ENCODE measurements at regions not wholly inside any gene's neighbourhood (a gene's known extent, or its start where the extent isn't known, plus 50 kb on each side); places are given as distances from the start of the nearest gene placed in this dataset.
A peak's percentile ranks its signal among the peaks of the same experiment; 100 is the strongest.

- H3K4me3 ChIP-seq (ENCODE audit: severe bottlenecking) = no peak overlapping the region
- H3K4me1 ChIP-seq (ENCODE audit: insufficient read depth, poor library complexity, severe bottlenecking) = no peaks in the 10 kb centered on the region
- no peak overlapping the region for H3K27ac ChIP-seq (ENCODE audit: poor library complexity, severe bottlenecking)
- no peaks in the 10 kb centered on the region for H3K36me3 ChIP-seq (ENCODE audit: low read depth)
- ATAC-seq (ENCODE audit: low read depth) (no peak), DNase-seq (ENCODE audit: low spot score) (no peak)
- H3K9me3 ChIP-seq (ENCODE audit: severe bottlenecking) = no peaks in the 10 kb centered on the region
- H3K27me3 ChIP-seq (ENCODE audit: insufficient read depth, poor library complexity, severe bottlenecking) = no peaks in the 10 kb centered on the region
- TF ChIP-seq CTCF (IDR thresholded peaks at IDR 0.05; ENCODE audit: poor library complexity, severe bottlenecking) = no peak
Measured at GRCh38 chr9:109710830-109711229, 69.2 kb upstream of the PALM2AKAP2 start.

- no peak for ATAC-seq (ENCODE audit: low read depth)
- no peaks in the 10 kb centered on the region for H3K36me3 ChIP-seq (ENCODE audit: low read depth)
- H3K27ac ChIP-seq (ENCODE audit: poor library complexity, severe bottlenecking) = no peak overlapping the region
- H3K4me1 ChIP-seq (ENCODE audit: insufficient read depth, poor library complexity, severe bottlenecking) = peaks cover 5% of the 10 kb centered on the region
- no peak for DNase-seq (ENCODE audit: low spot score)
- no peaks in the 10 kb centered on the region for H3K27me3 ChIP-seq (ENCODE audit: insufficient read depth, poor library complexity, severe bottlenecking)
- H3K4me3 ChIP-seq (ENCODE audit: severe bottlenecking) = no peak overlapping the region
- no peaks in the 10 kb centered on the region for H3K9me3 ChIP-seq (ENCODE audit: severe bottlenecking)
- TF ChIP-seq CTCF (IDR thresholded peaks at IDR 0.05; ENCODE audit: poor library complexity, severe bottlenecking) = no peak
Measured at GRCh38 chr9:109715344-109715743, 64.7 kb upstream of the PALM2AKAP2 start.

GRCh38 chr9:109716631-109717030 lies 63.4 kb upstream of the PALM2AKAP2 start:
- Histone ChIP-seq H3K27me3 (ENCODE audit: insufficient read depth, poor library complexity, severe bottlenecking) (no peaks in the 10 kb centered on the region), H3K27ac (ENCODE audit: poor library complexity, severe bottlenecking) (no peak overlapping the region)

GRCh38 chr9:109717342-109717741 lies 62.7 kb upstream of the PALM2AKAP2 start:
- no peaks in the 10 kb centered on the region for H3K9me3 ChIP-seq (ENCODE audit: severe bottlenecking)
- ATAC-seq (ENCODE audit: low read depth) (no peak), DNase-seq (ENCODE audit: low spot score) (no peak)
- TF ChIP-seq CTCF (IDR thresholded peaks at IDR 0.05; ENCODE audit: poor library complexity, severe bottlenecking) = no peak
- peaks cover 5% of the 10 kb centered on the region for H3K4me1 ChIP-seq (ENCODE audit: insufficient read depth, poor library complexity, severe bottlenecking)
- H3K27ac ChIP-seq (ENCODE audit: poor library complexity, severe bottlenecking) = no peak overlapping the region
- H3K4me3 ChIP-seq (ENCODE audit: severe bottlenecking) = no peak overlapping the region
- H3K27me3 ChIP-seq (ENCODE audit: insufficient read depth, poor library complexity, severe bottlenecking) = no peaks in the 10 kb centered on the region
- H3K36me3 ChIP-seq (ENCODE audit: low read depth) = no peaks in the 10 kb centered on the region

More at GRCh38 chr9:109716631-109717030, 63.4 kb upstream of the PALM2AKAP2 start:
- no peak for TF ChIP-seq CTCF (IDR thresholded peaks at IDR 0.05; ENCODE audit: poor library complexity, severe bottlenecking)
- ATAC-seq (ENCODE audit: low read depth) = peak; percentile 27; the same call in 1 of the 3 replicates
- no peaks in the 10 kb centered on the region for H3K36me3 ChIP-seq (ENCODE audit: low read depth)
- H3K4me1 ChIP-seq (ENCODE audit: insufficient read depth, poor library complexity, severe bottlenecking) = peaks cover 5% of the 10 kb centered on the region
- no peaks in the 10 kb centered on the region for H3K9me3 ChIP-seq (ENCODE audit: severe bottlenecking)
- H3K4me3 ChIP-seq (ENCODE audit: severe bottlenecking) = no peak overlapping the region
- DNase-seq (ENCODE audit: low spot score) = no peak

GRCh38 chr9:109718861-109719260 lies 61.1 kb upstream of the PALM2AKAP2 start:
- Histone ChIP-seq H3K36me3 (ENCODE audit: low read depth) (no peaks in the 10 kb centered on the region), H3K27ac (ENCODE audit: poor library complexity, severe bottlenecking) (no peak overlapping the region), H3K4me1 (ENCODE audit: insufficient read depth, poor library complexity, severe bottlenecking) (peaks cover 5% of the 10 kb centered on the region), H3K4me3 (ENCODE audit: severe bottlenecking) (no peak overlapping the region), H3K9me3 (ENCODE audit: severe bottlenecking) (no peaks in the 10 kb centered on the region), H3K27me3 (ENCODE audit: insufficient read depth, poor library complexity, severe bottlenecking) (no peaks in the 10 kb centered on the region)
- DNase-seq (ENCODE audit: low spot score) (no peak), ATAC-seq (ENCODE audit: low read depth) (no peak)
- TF ChIP-seq CTCF (IDR thresholded peaks at IDR 0.05; ENCODE audit: poor library complexity, severe bottlenecking) = no peak
